ENCODE measurements at regions not wholly inside any gene's neighbourhood (a gene's known extent, or its start where the extent isn't known, plus 50 kb on each side); places are given as distances from the start of the nearest gene placed in this dataset.

DNA sequence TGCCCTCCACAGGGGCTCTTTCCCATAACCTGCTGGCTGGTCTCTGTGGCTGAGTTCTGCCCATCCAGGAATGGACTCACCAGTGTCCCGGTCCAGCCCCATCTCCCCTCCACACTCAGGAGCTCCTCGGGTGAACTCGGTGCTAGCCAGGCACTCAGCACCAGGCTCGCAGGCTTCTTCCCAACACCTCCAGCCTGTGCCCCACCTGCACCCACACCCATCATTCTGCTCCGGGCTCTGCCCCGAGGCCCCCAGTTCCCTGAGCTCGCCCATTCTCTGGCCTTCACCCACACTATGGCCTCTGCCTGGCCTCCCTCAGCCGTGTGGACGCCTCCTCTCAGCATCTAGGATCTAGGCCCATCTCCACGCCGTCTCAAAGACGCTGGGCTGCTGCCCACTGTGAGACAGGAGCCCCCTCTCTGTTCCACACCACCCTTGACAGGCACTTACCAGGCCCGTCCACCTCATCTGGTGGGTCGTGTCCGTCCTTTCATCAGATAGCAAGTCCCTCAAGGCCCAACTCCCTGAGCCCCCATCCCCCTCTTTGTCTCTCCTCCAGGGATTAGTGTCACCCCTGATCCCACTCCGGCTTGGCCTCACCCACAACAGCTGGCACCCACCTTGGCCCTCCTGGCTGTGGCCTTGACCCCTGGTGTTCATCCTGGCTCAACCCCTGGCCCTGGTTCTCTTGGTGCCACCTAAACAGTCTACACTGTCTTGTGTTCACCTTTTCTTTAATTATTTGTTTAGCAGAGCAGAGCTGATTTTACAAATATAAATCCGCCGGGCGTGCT is 76.0 kb upstream of the FAM20C start:
- Histone ChIP-seq H3K9ac (ENCODE audit: low read length) (no peak overlapping the region), H3K27ac (ENCODE audit: low read depth, low read length) (no peak overlapping the region), H3K4me3 (ENCODE audit: insufficient read depth, low read depth, low read length) (no peak overlapping the region), H4K20me1 (ENCODE audit: insufficient read depth, low read length) (no peaks in the 10 kb centered on the region), H3K27me3 (ENCODE audit: insufficient read depth, low read length) (no peaks in the 10 kb centered on the region), H3K4me2 (ENCODE audit: low read length) (no peak overlapping the region), H2AFZ (ENCODE audit: low read depth, low read length) (no peak overlapping the region), H3K9me3 (ENCODE audit: insufficient read depth, low read depth, low read length) (peaks cover 5% of the 10 kb centered on the region), H3K4me1 (ENCODE audit: insufficient read depth, low read length) (peaks cover 3% of the 10 kb centered on the region), H3K79me2 (ENCODE audit: insufficient read depth, low read length) (no peaks in the 10 kb centered on the region), H3K36me3 (ENCODE audit: insufficient read depth, low read length) (no peaks in the 10 kb centered on the region)
- peaks cover 2% of the 10 kb centered on the region for H3K36me3 Mint-ChIP-seq (ENCODE audit: low read depth, unreplicated experiment)
- H3K9me3 Mint-ChIP-seq (ENCODE audit: unreplicated experiment): peaks cover 23% of the 10 kb centered on the region
- no peak for TF ChIP-seq EZH2 (IDR thresholded peaks at IDR 0.05; ENCODE audit: insufficient read depth, low read length)
- TF ChIP-seq, protein P1, sequence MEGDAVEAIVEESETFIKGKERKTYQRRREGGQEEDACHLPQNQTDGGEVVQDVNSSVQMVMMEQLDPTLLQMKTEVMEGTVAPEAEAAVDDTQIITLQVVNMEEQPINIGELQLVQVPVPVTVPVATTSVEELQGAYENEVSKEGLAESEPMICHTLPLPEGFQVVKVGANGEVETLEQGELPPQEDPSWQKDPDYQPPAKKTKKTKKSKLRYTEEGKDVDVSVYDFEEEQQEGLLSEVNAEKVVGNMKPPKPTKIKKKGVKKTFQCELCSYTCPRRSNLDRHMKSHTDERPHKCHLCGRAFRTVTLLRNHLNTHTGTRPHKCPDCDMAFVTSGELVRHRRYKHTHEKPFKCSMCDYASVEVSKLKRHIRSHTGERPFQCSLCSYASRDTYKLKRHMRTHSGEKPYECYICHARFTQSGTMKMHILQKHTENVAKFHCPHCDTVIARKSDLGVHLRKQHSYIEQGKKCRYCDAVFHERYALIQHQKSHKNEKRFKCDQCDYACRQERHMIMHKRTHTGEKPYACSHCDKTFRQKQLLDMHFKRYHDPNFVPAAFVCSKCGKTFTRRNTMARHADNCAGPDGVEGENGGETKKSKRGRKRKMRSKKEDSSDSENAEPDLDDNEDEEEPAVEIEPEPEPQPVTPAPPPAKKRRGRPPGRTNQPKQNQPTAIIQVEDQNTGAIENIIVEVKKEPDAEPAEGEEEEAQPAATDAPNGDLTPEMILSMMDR (IDR thresholded peaks at IDR 0.05; ENCODE audit: insufficient read depth, low read depth, low read length): no peak
- no peak for FAIRE-seq
- H3K27me3 Mint-ChIP-seq (ENCODE audit: low read depth, unreplicated experiment): peaks cover 38% of the 10 kb centered on the region
- no peak for DNase-seq (ENCODE audit: low read depth)
- no peak overlapping the region for H3K4me3 Mint-ChIP-seq (ENCODE audit: unreplicated experiment)
- no peak overlapping the region for H3K27ac Mint-ChIP-seq (ENCODE audit: unreplicated experiment)
- H3K4me1 Mint-ChIP-seq (ENCODE audit: low read depth, unreplicated experiment): no peaks in the 10 kb centered on the region

- TF ChIP-seq, protein P1 (IDR thresholded peaks at IDR 0.05; ENCODE audit: insufficient read depth, low read depth, low read length): no peak
- no peak for TF ChIP-seq EZH2 (IDR thresholded peaks at IDR 0.05; ENCODE audit: insufficient read depth, low read length)
- H3K9ac ChIP-seq (ENCODE audit: low read length): no peak overlapping the region
- Mint-ChIP-seq H3K4me1 (ENCODE audit: low read depth, unreplicated experiment) (no peaks in the 10 kb centered on the region), H3K36me3 (ENCODE audit: low read depth, unreplicated experiment) (no peaks in the 10 kb centered on the region), H3K4me3 (ENCODE audit: unreplicated experiment) (no peak overlapping the region), H3K27ac (ENCODE audit: unreplicated experiment) (no peak overlapping the region), H3K27me3 (ENCODE audit: low read depth, unreplicated experiment) (peaks cover 51% of the 10 kb centered on the region), H3K9me3 (ENCODE audit: unreplicated experiment) (peaks cover 10% of the 10 kb centered on the region)
- H3K27ac ChIP-seq (ENCODE audit: low read depth, low read length): no peak overlapping the region
- H3K27me3 ChIP-seq (ENCODE audit: insufficient read depth, low read length): no peaks in the 10 kb centered on the region
- no peak overlapping the region for H3K4me3 ChIP-seq (ENCODE audit: insufficient read depth, low read depth, low read length)
- peaks cover 3% of the 10 kb centered on the region for H3K4me1 ChIP-seq (ENCODE audit: insufficient read depth, low read length)
- no peak overlapping the region for H2AFZ ChIP-seq (ENCODE audit: low read depth, low read length)
- no peaks in the 10 kb centered on the region for H3K36me3 ChIP-seq (ENCODE audit: insufficient read depth, low read length)
- H3K9me3 ChIP-seq (ENCODE audit: insufficient read depth, low read depth, low read length): peaks cover under 1% of the 10 kb centered on the region
- no peaks in the 10 kb centered on the region for H3K79me2 ChIP-seq (ENCODE audit: insufficient read depth, low read length)
- no peaks in the 10 kb centered on the region for H4K20me1 ChIP-seq (ENCODE audit: insufficient read depth, low read length)
- no peak for FAIRE-seq
- no peak for DNase-seq (ENCODE audit: low read depth)
- H3K4me2 ChIP-seq (ENCODE audit: low read length): no peak overlapping the region
Observed at GRCh38 chr7:117836-118614, 74.3 kb upstream of the FAM20C start.
